ENCODE measurements at regions not wholly inside any gene's neighbourhood (a gene's known extent, or its start where the extent isn't known, plus 50 kb on each side); places are given as distances from the start of the nearest gene placed in this dataset.
"Not testable (repeated sequence)": the region's sequence is repeated elsewhere in the genome, so short reads cannot be mapped to it uniquely, and the experiment has no call there.

GRCh38 chr1:223025190-223025734, 117.8 kb downstream of the TLR5 start:
- not testable (repeated sequence) for DNase-seq

GRCh38 chr1:223026639-223027038, 116.4 kb downstream of the TLR5 start:
- not testable (repeated sequence) for DNase-seq

- no peak for DNase-seq
Observed at GRCh38 chr1:223029985-223030769, 112.9 kb downstream of the TLR5 start.

- no peak for DNase-seq
Observed at GRCh38 chr1:223030871-223031400, 112.1 kb downstream of the TLR5 start.

- DNase-seq = no peak
Observed at GRCh38 chr1:223031733-223032601, 111.1 kb downstream of the TLR5 start.

- no peak for DNase-seq
Observed at GRCh38 chr1:223033658-223034057, 109.4 kb downstream of the TLR5 start.

GRCh38 chr1:223034270-223034798, 108.7 kb downstream of the TLR5 start:
- no peak for DNase-seq

GRCh38 chr1:223035724-223036478, 107.1 kb downstream of the TLR5 start:
- DNase-seq = no peak

GRCh38 chr1:223036479-223036845, 106.6 kb downstream of the TLR5 start:
- DNase-seq = no peak

- DNase-seq = no peak
Observed at GRCh38 chr1:223037845-223038244, 105.2 kb downstream of the TLR5 start.

- no peak for DNase-seq
Observed at GRCh38 chr1:223038288-223039006, 104.6 kb downstream of the TLR5 start.

GRCh38 chr1:223039990-223040389, 103.1 kb downstream of the TLR5 start:
- DNase-seq = no peak

GRCh38 chr1:223041481-223041880, 101.6 kb downstream of the TLR5 start:
- DNase-seq = no peak

- DNase-seq = no peak
Observed at GRCh38 chr1:223045164-223045957, 97.7 kb downstream of the TLR5 start.

- no peak for DNase-seq
Observed at GRCh38 chr1:223046011-223046410, 97.0 kb downstream of the TLR5 start.

- not testable (repeated sequence) for DNase-seq
Observed at GRCh38 chr1:223046463-223046862, 96.6 kb downstream of the TLR5 start.

- DNase-seq = no peak
Observed at GRCh38 chr1:223048026-223048425, 95.0 kb downstream of the TLR5 start.

- no peak for DNase-seq
Observed at GRCh38 chr1:223052462-223052861, 90.6 kb downstream of the TLR5 start.

GRCh38 chr1:223052931-223053330, 90.1 kb downstream of the TLR5 start:
- no peak for DNase-seq

GRCh38 chr1:223056802-223057201, 86.2 kb downstream of the TLR5 start:
- no peak for DNase-seq

- no peak for DNase-seq
Observed at GRCh38 chr1:223057569-223058093, 85.4 kb downstream of the TLR5 start.
